HG03520 (cell line): ENCODE measurements at regions not wholly inside any gene's neighbourhood (a gene's known extent, or its start where the extent isn't known, plus 50 kb on each side); places are given as distances from the start of the nearest gene placed in this dataset.

ENCODE experiments used
- ATAC-seq: cut with Tn5 transposase; IDR thresholded peaks from one replicate; pipeline ENCODE4 v1.9.1; 2021; ENCODE audit warnings: mild to moderate bottlenecking, moderate library complexity; ENCODE audit not compliant: unreplicated experiment

DNA sequence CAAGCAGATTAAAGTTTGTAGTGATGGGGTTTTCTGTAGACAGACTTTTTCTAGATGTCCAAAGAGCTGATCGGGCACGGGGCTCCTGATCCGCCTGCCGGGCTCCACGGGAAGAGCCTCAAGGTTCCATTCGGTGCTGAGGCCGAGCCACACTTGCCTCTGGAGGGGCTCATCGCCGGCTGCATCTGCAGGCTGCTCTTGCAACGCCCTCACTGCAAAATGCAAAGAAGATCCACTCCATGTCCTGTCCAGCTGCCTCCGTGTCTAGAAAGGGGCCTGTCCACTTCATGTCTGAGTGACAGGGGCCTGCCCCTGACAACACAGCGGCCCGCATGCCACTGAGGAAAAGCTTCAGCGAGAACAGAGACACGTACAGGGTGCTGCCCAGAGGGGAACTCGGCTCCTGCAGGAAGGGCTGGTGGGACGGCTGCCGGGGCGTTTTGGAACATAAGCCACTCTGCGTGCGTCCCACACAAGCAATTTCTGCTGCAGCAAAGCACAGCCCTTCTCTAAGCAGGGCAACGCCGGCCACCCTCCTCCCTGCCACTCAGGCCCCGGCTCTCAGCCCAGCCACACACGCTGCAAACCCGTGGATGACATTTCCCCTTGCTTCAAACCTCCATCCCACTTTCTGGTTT is 53.6 kb upstream of the CTDP1 start:
- no peak for ATAC-seq

GRCh38 chr18:79626905-79627749 is 52.5 kb upstream of the CTDP1 start:
- no peak for ATAC-seq

- no peak for ATAC-seq
Observed at GRCh38 chr18:79627750-79628294, 51.8 kb upstream of the CTDP1 start.

DNA sequence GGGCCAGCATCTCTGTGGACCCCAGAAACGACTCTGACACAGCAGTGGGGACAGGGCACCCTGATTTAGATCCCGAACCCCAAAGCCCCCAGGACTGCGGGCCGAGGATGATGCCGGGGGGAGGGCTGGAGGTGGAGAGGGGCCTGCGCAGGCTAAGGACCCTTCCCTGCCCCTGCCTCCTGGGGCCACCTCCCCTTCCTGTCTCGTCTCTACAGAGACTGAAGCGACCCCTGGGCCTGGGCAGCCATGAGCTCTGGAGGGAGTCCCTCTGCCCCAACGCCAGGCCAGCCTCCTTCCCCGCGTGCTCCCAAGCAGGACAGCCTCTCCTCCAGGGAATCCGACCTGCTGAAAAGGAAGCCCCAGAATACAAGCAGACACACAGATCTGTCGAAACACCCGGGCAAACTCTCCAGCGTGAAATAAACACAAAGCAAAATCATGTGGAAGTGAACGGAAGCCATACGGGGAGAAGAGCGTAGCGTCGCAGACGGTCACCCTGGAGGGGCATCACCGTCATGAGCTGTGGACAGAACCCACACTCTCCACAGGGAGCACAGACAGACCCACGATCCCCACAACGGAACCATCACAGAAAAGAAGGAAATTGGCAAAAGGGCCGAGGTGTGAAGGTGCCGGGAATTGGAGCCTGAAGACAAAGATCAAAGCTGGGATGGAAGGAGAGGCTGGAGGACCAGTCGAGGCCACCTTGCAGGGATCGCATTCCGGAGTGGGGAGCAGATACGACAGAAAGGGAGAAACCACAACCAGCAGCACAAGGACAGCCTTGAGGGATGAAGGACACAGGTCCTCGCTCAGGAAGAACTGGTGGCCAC is 51.0 kb upstream of the CTDP1 start:
- ATAC-seq: no peak

GRCh38 chr18:79629249-79629558 is 50.4 kb upstream of the CTDP1 start:
- no peak for ATAC-seq

DNA sequence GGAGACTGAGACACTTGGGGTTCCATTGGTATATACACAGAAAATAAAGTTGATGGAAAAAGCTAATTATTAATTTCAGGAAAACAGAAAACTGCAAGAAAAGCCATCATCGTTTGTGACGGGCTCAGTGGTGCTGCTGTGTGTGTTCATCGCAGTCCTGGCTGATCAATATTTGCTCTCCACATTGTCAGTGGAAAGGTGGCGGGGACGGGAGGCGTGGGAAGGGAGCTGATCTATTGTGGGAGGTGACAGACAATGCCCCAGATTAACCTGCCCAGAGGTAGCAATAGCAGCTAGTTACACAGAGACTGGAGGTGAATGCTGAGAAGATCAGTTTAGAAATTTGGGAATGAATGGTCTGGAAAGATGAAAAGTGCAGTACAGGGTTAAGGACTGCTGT is 50.0 kb upstream of the CTDP1 start:
- ATAC-seq: no peak
